ENCODE measurements at regions not wholly inside any gene's neighbourhood (a gene's known extent, or its start where the extent isn't known, plus 50 kb on each side); places are given as distances from the start of the nearest gene placed in this dataset.

- TF ChIP-seq HEYL (CRISPR knock-in tag; IDR thresholded peaks at IDR 0.05) (no peak), MYC (IDR thresholded peaks at IDR 0.05; ENCODE audit: borderline replicate concordance, low read length) (no peak)
These were observed 576.6 kb upstream of the FRG1 start (continued) for GRCh38 chr4:189364032-189364449.

- WGBS (ENCODE audit: missing lambda C conversion rate): 28% methylated on average over 6 of the region's 6 CpGs
- no peak for DNase-seq (ENCODE audit: low read depth in 1 of 2, low spot score in 1 of 2)
- no peak for FAIRE-seq
- TF ChIP-seq ELK1 (IDR thresholded peaks at IDR 0.05; ENCODE audit: low read depth, low read length): no peak
- H3K27ac ChIP-seq: no peak overlapping the region
- no peaks in the 10 kb centered on the region for H3K4me1 ChIP-seq
- CTCF ChIA-PET: no interaction called here
- no peak overlapping the region for H3K4me2 ChIP-seq
- no peak for ATAC-seq
- H3K9me3 ChIP-seq: no peaks in the 10 kb centered on the region
- no peak overlapping the region for H3K4me3 ChIP-seq
- POLR2A ChIA-PET: no interaction called here
These were observed 575.2 kb upstream of the FRG1 start for GRCh38 chr4:189365451-189365850.

GRCh38 chr4:189367832-189368231 lies 572.8 kb upstream of the FRG1 start:
- H3K4me2 ChIP-seq: no peak overlapping the region
- H3K4me3 ChIP-seq: no peak overlapping the region
- no peaks in the 10 kb centered on the region for H3K4me1 ChIP-seq
- no peak for FAIRE-seq
- POLR2A ChIA-PET: no interaction called here
- H3K27ac ChIP-seq: no peak overlapping the region
- CTCF ChIA-PET: no interaction called here
- ATAC-seq: no peak
- WGBS (ENCODE audit: missing lambda C conversion rate): 52% methylated on average over 3 of the region's 3 CpGs
- TF ChIP-seq HOXB5 (CRISPR knock-in tag; IDR thresholded peaks at IDR 0.05) (no peak), FOSL2 (IDR thresholded peaks at IDR 0.05) (no peak), FOSL2 (CRISPR knock-in tag; IDR thresholded peaks at IDR 0.05) (no peak), ZFP36 (IDR thresholded peaks at IDR 0.05; ENCODE audit: borderline replicate concordance, partially characterized antibody) (no peak), CBX2 (IDR thresholded peaks at IDR 0.05; ENCODE audit: borderline replicate concordance, low read depth) (no peak), EP300 (IDR thresholded peaks at IDR 0.05) (no peak), POLR2A (IDR thresholded peaks at IDR 0.05; ENCODE audit: low read length) (no peak), ZC3H11A (IDR thresholded peaks at IDR 0.05) (no peak)
- H3K9me3 ChIP-seq: no peaks in the 10 kb centered on the region
- DNase-seq (ENCODE audit: low read depth in 1 of 2, low spot score in 1 of 2): no peak

GRCh38 chr4:189374176-189374575 lies 566.5 kb upstream of the FRG1 start:
- Histone ChIP-seq H3K27ac (no peak overlapping the region), H3K4me3 (no peak overlapping the region), H3K9me3 (no peaks in the 10 kb centered on the region), H3K4me2 (no peak overlapping the region), H3K4me1 (no peaks in the 10 kb centered on the region)
- CTCF ChIA-PET: no interaction called here
- POLR2A ChIA-PET: no interaction called here
- no peak for FAIRE-seq
- TF ChIP-seq PHF8 (IDR thresholded peaks at IDR 0.05; ENCODE audit: borderline replicate concordance, low read depth) (no peak), RNF2 (IDR thresholded peaks at IDR 0.05; ENCODE audit: borderline replicate concordance, low read depth) (no peak), NPAS2 (CRISPR knock-in tag; IDR thresholded peaks at IDR 0.05; ENCODE audit: borderline replicate concordance) (no peak), NR3C1 (IDR thresholded peaks at IDR 0.05) (no peak), POLR2AphosphoS2 (conservative IDR thresholded peaks at IDR 0.05; ENCODE audit: low read length) (no peak), TP53 (CRISPR knock-in tag; IDR thresholded peaks at IDR 0.05) (no peak), ELK1 (IDR thresholded peaks at IDR 0.05; ENCODE audit: low read depth, low read length) (no peak), REST (IDR thresholded peaks at IDR 0.05) (no peak), HEYL (CRISPR knock-in tag; IDR thresholded peaks at IDR 0.05) (no peak), FOSB (CRISPR knock-in tag; IDR thresholded peaks at IDR 0.05) (no peak), KDM5A (IDR thresholded peaks at IDR 0.05) (no peak), FOSL2 (IDR thresholded peaks at IDR 0.05) (no peak), FOSL2 (CRISPR knock-in tag; IDR thresholded peaks at IDR 0.05) (no peak)
- DNase-seq (ENCODE audit: low read depth in 1 of 2, low spot score in 1 of 2): no peak
- 42% methylated on average over 2 of the region's 2 CpGs for WGBS (ENCODE audit: missing lambda C conversion rate)
- no peak for ATAC-seq

Data from A549 (cell line).